ENCODE measurements at regions not wholly inside any gene's neighbourhood (a gene's known extent, or its start where the extent isn't known, plus 50 kb on each side); places are given as distances from the start of the nearest gene placed in this dataset. TPM values are rescaled to one million over a fixed set of nuclear protein-coding genes. Genes with fewer than 3 reads are reported as not detected.
A peak's percentile ranks its signal among the peaks of the same experiment; 100 is the strongest.
"Not testable (repeated sequence)": the region's sequence is repeated elsewhere in the genome, so short reads cannot be mapped to it uniquely, and the experiment has no call there.

- DNase-seq (ENCODE audit: low spot score), result no peak
Observed at GRCh38 chr1:199944986-199945385, 82.5 kb upstream of the NR5A2 start.

- DNase-seq (ENCODE audit: low spot score), result no peak
Observed at GRCh38 chr1:199945591-199945990, 81.9 kb upstream of the NR5A2 start.

GRCh38 chr1:199946305-199947155 is 81.0 kb upstream of the NR5A2 start:
- DNase-seq (ENCODE audit: low spot score), result no peak

- no peak for DNase-seq (ENCODE audit: low spot score)
Observed at GRCh38 chr1:199948587-199949280, 78.8 kb upstream of the NR5A2 start.

GRCh38 chr1:199951005-199951404 is 76.5 kb upstream of the NR5A2 start:
- not testable (repeated sequence) for DNase-seq (ENCODE audit: low spot score)

- DNase-seq (ENCODE audit: low spot score), result no peak
Observed at GRCh38 chr1:199953651-199954050, 73.9 kb upstream of the NR5A2 start.

- no peak for DNase-seq (ENCODE audit: low spot score)
Observed at GRCh38 chr1:199954699-199955098, 72.8 kb upstream of the NR5A2 start.

- DNase-seq (ENCODE audit: low spot score), result no peak
Observed at GRCh38 chr1:199955235-199955634, 72.3 kb upstream of the NR5A2 start.

- DNase-seq (ENCODE audit: low spot score), result no peak
Observed at GRCh38 chr1:199956005-199956404, 71.5 kb upstream of the NR5A2 start.

- DNase-seq (ENCODE audit: low spot score), result no peak
Observed at GRCh38 chr1:199959033-199959774, 68.3 kb upstream of the NR5A2 start.

GRCh38 chr1:199959775-199960110 is 67.8 kb upstream of the NR5A2 start:
- DNase-seq (ENCODE audit: low spot score), result no peak

GRCh38 chr1:199970125-199970524 is 57.4 kb upstream of the NR5A2 start:
- DNase-seq (ENCODE audit: low spot score), result no peak

GRCh38 chr1:199976496-199977144 is 50.9 kb upstream of the NR5A2 start:
- DNase-seq (ENCODE audit: low spot score), result no peak

Small RNA genes lying in the stretch of these regions (microRNA-seq; reads per million reads assigned to microRNA genes)
- gene MIR181A1 (ENCODE audit: borderline number of aligned reads) (438 reads per million, percentile 70 among the genes with 10 or more reads in this experiment), gene MIR181B1 (ENCODE audit: borderline number of aligned reads) (not detected)

All from mesenteric fat pad (tissue), 1 donor.